HG02884 (cell line): ENCODE measurements at regions not wholly inside any gene's neighbourhood (a gene's known extent, or its start where the extent isn't known, plus 50 kb on each side); places are given as distances from the start of the nearest gene placed in this dataset.

Source experiments
- ATAC-seq: cut with Tn5 transposase; IDR thresholded peaks from one replicate; pipeline ENCODE4 v1.9.1; 2021; ENCODE audit warnings: mild to moderate bottlenecking, moderate library complexity; ENCODE audit not compliant: unreplicated experiment

GRCh38 chr9:27864644-27865438 lies 291.6 kb upstream of the C9orf72 start:
- ATAC-seq: no peak

DNA sequence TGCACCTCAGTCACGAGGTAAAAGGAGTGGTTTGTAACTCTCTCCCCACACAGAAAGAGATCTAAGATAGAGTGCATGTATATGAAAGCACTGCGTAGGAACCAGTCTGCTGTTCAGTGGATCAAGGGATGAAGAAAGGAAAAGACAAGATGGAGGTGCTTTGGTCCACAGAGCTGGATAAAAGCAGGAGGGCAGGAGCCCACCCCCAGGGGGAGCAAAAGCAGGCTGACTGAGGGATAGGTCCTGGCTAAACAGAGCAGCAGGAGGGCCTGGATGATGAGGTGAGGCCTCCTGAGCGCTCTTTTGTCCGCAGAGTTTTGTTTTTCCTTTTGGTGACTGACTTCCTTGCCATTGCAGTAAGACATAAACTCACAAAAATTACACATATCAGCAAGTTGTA lies 293.5 kb upstream of the C9orf72 start:
- ATAC-seq: no peak

- no peak for ATAC-seq
Measured at GRCh38 chr9:27870404-27870803, 297.1 kb upstream of the C9orf72 start.

- ATAC-seq: no peak
Measured at GRCh38 chr9:27880156-27880555, 306.9 kb upstream of the C9orf72 start.

DNA sequence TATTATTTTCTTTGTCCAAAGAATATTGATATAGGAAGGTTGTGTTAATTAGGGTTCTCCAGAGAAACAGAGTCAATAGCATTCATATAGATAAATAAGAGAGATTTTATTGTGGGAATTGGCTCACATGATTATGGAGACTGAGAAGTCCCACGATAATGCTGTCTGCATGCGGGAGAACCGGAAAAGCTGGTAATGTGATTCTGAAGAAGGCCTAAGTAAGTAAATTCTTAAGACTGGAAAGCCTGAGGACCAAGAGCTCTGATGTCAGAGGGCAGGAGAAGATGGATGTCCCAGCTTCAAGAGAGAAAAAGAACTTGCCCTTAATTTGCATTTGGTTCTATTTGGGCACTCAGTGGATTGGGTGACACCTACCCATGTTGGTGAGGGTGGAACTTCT lies 307.4 kb upstream of the C9orf72 start:
- no peak for ATAC-seq

- ATAC-seq: peak; percentile 100
Measured at GRCh38 chr9:27888661-27889295, 315.5 kb upstream of the C9orf72 start.

GRCh38 chr9:27924502-27924901 lies 351.2 kb upstream of the C9orf72 start:
- ATAC-seq: no peak

DNA sequence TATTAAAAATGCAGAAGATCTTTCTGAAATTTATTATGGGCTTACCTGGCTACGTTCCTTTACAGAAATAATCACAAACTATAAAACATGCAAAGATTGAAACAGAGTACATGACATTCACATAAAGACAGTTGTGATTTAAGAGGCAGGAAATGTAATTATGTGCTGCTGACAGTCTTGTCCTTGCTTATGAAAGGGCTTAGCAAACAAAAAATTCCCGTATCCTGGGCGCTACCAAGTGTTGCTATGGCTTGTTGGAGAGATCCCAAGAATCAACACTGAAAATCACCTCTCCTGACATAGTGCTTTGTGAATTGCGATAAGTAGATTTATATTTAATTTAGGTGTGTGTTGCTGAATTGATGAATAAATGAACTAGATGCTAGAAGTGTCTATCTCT lies 352.5 kb upstream of the C9orf72 start:
- no peak for ATAC-seq

- no peak for ATAC-seq
Measured at GRCh38 chr9:27929841-27930240, 356.6 kb upstream of the C9orf72 start.

- ATAC-seq: no peak
Measured at GRCh38 chr9:27933210-27934025, 360.1 kb upstream of the C9orf72 start.

DNA sequence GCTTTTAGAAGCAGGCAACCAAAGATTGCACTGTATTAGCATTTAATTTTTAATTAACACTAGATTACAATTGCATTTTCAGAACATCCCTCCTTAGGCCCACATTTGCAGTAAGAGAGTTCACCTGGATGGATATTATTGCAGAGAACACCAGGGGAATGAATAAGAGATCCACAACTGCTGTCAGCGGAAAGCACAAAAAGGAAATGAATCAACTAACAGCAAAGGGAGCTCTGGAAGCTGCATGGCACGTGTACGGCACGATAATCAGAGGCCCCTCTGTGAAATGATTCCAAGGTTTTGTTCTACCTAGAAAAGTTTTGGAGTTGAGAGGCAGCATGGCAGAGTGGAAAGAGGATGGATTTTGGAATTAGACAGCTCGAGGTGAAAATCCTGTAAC lies 361.2 kb upstream of the C9orf72 start:
- ATAC-seq: no peak

DNA sequence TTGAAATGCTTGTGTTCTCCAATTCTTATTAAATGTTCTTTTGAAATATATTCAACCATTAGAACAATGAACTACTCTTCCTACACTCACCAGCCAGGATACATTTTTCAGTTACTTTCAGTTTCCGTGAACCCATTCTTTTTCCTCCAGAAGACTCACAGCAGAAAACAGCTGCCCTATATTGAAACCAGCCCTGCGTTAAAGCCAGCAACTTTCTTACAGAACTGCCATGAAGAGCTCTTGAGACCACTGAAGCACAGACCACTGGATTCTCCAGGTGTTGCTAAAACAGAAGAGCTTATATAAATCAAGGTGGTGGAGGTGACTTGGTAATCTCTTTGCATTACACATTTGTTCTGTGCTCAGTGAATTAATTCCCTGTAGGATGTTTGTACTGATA lies 365.9 kb upstream of the C9orf72 start:
- no peak for ATAC-seq

DNA sequence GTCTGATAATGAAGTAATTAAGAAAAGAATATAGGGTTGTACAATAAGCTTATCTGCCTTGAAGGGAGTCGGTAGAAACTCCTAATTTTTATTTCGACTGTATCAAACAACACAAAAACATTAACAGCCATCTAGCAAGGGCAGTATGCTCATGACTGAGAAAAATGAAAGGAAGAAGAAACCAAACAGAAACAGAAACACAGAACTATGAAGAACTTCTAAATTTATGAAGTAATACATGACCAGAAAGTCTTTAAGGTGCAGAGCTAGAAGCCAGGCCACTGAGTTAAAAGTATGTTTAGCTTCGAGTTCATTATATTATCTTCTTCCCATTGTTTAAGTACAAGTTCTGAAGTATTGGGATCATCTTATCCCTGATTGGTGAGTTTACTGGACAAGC lies 367.3 kb upstream of the C9orf72 start:
- no peak for ATAC-seq

GRCh38 chr9:27943501-27943900 lies 370.2 kb upstream of the C9orf72 start:
- ATAC-seq: no peak

GRCh38 chr9:27945386-27945785 lies 372.1 kb upstream of the C9orf72 start:
- no peak for ATAC-seq

DNA sequence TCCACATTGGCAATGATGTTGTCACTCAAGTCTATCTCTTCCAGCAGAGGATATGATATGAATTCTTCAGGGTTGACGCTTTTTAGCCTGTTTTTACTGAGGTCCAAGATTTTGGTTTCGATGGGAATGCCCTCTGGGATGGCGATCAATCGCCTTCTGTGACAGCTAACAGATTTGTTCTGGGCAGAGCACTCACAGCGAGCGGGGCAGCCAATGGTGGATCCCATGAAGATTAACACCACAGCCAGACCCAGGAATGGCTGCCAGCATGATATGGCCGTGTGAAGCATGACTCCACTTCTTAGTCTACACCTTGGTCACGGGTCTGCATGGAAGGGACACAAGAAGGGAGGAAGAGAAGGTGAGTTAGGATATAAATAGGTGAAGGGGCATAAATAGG lies 377.1 kb upstream of the C9orf72 start:
- ATAC-seq: no peak

- ATAC-seq: no peak
Measured at GRCh38 chr9:27954858-27955257, 381.6 kb upstream of the C9orf72 start.

DNA sequence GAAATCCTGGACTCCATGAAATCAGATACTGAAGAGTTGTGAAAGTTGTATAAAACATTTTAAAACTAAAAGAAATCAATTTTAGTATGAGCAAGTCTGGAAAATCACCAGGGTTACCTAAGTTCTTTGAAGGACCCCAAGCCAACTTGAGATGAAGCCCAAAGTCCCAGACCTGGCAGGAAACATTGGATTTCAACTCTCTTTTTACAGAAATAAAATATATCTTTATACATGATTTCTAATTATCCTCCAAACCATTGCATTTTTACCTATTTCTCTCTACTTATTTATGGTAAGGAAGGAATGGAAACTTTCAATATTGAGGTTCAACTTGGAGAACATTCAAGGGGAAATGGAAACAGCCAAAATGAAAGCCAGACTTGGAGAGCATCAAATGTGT lies 390.6 kb upstream of the C9orf72 start:
- no peak for ATAC-seq

- ATAC-seq: no peak
Measured at GRCh38 chr9:27967210-27967609, 393.9 kb upstream of the C9orf72 start.

GRCh38 chr9:27977931-27978330 lies 404.6 kb upstream of the C9orf72 start:
- no peak for ATAC-seq

DNA sequence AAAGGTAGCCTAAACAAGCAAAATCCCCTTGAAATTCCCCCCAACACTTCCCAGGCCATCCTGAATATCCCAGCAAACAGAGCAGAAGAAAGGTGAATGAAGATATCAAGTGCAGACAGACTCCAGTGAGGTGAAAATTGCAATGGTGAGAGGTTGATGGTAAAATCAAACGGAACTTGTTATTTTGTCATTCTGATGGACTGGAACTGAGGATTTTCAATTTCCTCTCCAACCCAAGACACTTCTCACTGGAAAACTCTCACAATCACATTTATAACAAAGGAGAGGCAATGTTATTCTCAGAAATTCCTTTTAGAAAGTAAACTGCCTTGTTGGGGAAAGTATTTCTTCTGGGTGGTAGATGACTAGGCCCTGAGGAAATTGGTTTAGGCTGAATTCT lies 412.4 kb upstream of the C9orf72 start:
- no peak for ATAC-seq

DNA sequence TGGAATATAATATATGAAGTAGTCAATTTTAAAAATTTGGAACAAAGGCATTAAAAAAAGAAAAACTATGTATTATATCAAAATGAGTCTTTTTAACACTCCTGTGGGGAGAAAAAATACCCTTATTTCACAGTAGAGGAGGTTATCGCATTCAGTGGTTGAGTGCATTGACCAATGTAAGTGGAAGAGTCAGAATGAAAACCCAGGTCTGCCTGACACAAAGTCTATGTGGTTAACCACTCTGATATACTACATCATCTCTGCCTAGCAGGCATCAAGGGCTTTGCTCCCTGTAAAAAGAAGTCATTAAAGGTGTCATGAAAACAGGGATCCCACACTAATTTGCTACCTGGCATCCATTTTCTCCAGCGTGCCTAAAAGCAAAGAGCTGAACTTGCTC lies 417.2 kb upstream of the C9orf72 start:
- peak; percentile 74 for ATAC-seq
